GM19372 (cell line): ENCODE measurements at regions not wholly inside any gene's neighbourhood (a gene's known extent, or its start where the extent isn't known, plus 50 kb on each side); places are given as distances from the start of the nearest gene placed in this dataset.

Experiments used
- ATAC-seq: cut with Tn5 transposase; IDR thresholded peaks from one replicate; pipeline ENCODE4 v1.9.1; 2021; ENCODE audit warnings: mild to moderate bottlenecking, low read depth, moderate library complexity; ENCODE audit not compliant: unreplicated experiment

- ATAC-seq = no peak
These were observed 392.1 kb downstream of the ANXA1 start for GRCh38 chr9:73543727-73544126.

- no peak for ATAC-seq
These were observed 396.5 kb downstream of the ANXA1 start for GRCh38 chr9:73548201-73548600.

DNA sequence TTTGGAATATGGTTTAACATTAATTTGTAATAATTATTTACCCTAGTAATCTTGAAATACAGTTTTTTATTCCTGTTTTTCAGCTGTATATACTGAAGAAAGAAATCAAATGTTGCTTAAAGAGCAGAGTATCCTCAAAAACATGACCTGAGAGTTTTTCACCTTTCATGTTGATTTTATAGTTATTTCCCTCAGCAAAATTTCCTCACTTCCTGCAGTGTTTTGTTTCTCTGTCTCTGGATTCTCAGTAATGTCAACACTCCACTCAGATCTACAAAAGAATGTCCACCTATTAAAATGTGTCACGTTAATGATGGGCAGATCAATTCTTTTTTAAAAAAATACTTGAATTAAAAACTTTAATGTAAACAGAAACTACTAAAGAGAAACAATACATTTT lies 398.3 kb downstream of the ANXA1 start:
- ATAC-seq = no peak

DNA sequence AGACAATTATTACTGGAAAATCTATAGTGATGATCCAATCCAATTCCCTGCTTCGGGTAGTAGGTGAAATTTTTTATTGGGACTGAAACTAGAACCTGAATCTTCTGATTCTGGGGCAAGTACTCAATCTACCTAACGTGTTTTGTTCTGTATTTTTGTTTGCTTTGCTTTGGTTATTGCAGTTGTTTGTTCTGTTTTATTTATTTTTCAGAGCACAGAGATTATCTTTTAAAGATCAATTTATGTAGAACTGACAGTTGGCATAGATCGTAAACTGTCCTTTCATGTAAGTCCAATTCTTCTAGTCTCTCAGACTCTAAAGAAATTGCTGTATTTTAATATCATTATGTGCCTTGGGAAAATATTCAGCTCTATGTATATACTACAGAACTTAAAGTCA lies 401.6 kb downstream of the ANXA1 start:
- ATAC-seq = no peak

DNA sequence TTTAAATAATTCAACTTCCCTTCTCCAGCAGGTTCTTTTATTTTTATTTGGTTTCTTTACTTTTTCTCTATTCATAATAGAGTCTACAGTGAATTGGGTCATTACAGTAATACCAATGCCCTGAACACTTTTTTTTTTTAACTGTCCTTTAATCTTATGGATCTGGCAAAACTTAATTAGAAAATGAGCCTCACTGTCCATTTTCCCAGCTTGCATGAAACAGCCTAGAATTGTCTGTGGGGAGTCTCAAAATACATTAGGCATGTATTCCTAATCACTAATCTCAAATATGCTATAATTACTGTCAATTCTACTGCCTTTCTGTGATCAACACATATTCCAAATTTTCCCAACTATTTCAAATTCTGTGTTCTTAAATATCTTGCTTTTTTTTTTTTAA lies 406.8 kb downstream of the ANXA1 start:
- ATAC-seq = no peak

- no peak for ATAC-seq
These were observed 413.4 kb downstream of the ANXA1 start for GRCh38 chr9:73565026-73565425.

DNA sequence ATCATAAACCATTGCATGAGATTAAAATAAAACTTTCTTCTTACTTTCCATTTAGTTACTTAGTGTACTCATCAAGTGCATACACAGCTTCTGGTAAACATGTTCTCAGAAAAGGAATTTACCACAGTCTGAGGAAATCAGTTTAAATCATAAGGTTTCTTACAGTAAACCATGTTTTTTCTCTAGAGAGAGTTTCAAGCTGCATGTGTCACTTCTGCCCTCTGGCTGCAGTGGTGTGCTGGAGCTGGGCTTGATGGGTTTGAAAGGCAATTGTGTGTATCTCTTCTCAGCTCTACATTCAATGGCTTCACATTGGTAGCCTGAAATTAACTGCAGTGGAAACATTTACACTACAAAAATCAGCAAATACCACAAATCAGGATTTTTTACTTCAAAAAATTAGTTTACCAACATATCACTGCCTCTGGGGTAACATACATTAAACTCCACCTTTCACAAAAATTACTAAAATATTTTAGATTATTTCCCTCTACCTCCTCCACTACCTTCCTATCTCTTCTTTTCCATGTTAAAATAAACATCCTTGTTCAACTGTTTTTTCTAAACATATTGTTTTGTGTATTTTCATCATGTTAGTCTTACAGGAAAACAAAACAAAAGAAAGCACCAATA lies 414.3 kb downstream of the ANXA1 start:
- ATAC-seq = no peak

GRCh38 chr9:73566627-73567026 lies 415.0 kb downstream of the ANXA1 start:
- no peak for ATAC-seq

DNA sequence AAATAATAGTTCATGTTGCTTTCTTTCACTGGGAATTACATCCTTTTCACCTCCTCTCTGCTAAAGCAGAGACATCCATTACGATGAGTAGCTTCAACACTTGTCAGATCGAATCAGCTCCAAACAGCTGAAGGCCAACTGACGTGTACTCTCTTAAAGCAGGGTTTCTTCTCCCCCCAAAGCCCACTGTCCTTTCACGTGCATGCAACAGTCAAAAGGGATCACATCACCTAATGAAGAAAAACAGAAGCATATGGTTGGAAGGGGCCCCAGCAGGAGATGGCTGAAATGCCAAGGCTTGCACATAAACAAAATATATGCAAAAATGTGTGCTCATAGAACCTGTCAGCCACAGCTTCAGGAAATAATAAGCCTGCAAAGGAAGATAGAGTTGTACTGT lies 421.6 kb downstream of the ANXA1 start:
- no peak for ATAC-seq

GRCh38 chr9:73575101-73576060 lies 423.7 kb downstream of the ANXA1 start:
- no peak for ATAC-seq

DNA sequence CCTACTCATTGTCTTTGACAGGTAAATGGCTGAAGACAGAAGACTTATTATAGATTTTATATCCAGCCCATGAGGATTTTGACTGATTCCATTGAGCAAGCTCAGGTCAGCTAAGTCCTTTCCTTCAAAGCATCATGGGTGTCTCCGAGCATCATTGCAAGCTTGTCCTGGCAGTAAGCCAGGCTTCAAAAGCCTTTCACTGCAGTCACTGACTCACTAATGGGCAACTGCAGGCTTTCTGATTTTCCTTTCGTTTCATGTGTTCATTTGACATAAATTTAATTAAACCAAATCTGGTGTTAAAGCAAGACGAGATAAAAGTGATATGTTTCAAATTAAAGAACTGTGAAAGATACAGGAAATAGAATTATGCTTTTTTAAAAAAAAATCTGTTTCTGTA lies 426.2 kb downstream of the ANXA1 start:
- ATAC-seq = no peak

GRCh38 chr9:73579823-73580222 lies 428.2 kb downstream of the ANXA1 start:
- no peak for ATAC-seq

DNA sequence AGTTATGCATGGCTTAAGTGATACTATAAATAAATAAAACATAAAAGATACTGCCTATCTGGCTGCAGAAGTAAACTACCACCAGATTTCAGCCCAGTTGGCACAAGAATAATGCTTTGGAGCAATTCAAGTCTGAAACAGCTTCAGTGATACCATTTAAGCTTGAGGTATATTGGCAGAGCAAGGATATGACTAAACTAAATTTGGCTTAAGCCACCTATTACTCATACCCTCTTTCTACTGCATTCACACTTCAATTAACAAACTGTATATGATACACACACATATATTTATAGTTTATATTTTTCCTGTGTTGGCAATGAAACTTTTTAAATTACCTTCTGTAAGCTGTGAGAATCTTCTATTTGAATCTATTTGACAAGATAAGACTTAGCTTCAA lies 431.9 kb downstream of the ANXA1 start:
- no peak for ATAC-seq

DNA sequence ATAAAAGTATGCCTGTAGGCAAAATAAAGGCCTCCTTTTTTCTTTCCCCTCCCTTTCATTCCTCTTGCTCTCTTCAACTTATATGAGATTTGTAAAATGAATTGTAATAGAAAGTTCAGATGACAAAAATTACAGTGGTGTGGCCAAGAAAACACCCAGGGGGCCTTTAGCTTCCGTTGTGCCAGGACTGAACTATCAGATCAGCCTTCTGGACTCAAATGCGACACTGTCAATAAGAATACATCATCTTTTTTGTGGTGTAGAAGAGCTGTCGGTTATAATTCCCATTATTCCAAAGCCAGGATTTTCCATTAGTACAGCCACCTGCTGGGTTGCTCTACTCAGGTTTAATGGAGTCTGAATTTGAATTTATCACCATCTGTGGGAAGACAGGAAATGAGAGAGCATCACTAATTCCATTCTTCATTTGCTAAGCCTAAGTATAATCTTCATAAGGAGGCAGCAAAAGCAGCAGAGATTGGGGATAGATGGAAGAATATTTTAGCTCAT lies 443.4 kb downstream of the ANXA1 start:
- ATAC-seq = no peak

DNA sequence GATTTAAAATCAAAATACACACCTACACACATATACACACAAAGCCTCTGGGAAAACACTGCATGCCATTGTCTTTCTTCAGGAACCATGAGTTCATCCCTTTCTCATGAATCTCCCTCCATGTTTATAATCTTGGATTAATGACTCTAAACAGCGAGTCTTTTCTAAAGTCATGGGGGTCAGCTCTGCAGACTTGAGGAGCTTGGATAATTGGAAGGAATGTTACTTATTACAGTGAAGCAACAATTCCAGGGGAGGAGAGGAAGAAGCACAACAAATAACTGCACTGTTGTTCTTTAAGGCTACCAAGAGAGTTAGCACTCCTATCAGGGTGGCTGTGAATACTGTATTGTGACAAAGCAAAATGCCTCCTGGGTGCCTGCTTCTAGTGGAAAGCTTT lies 444.7 kb downstream of the ANXA1 start:
- ATAC-seq = no peak

DNA sequence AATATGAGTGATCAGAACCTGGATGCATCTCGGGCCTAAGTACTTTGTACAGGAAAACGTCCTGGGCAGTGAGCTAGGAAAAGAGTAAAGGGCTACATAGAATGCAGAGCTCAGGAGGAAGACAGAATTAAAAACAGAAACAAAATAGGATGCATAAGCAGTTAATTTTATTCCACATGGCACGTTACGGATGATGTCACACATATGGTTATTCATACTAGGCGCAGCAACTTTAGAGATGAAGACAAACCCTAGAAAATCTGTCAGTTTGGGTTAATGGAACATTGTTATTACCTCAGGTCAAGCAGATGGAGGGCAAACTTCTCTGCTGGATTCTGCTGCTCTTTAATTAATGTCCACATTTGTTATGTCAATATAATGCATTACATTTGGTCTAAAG lies 445.4 kb downstream of the ANXA1 start:
- ATAC-seq = no peak

DNA sequence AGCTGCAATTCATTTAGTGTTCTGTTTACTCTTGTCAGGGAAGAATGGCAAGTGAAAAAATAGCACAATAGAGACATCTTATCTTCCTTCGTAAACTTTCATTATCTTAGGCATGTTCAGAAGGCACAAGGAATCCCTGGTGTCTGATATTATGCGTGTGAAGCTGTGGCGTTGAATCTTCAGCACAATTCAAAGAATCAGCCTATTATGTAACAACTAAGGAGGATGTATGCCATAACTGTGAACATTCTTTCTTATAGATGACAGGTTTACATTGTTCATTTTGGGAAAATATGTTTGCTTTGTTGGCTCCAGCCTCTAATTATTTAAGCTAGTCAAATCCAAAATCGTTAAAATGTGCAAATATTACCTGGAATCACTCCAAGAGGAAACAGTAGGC lies 446.1 kb downstream of the ANXA1 start:
- ATAC-seq = no peak

DNA sequence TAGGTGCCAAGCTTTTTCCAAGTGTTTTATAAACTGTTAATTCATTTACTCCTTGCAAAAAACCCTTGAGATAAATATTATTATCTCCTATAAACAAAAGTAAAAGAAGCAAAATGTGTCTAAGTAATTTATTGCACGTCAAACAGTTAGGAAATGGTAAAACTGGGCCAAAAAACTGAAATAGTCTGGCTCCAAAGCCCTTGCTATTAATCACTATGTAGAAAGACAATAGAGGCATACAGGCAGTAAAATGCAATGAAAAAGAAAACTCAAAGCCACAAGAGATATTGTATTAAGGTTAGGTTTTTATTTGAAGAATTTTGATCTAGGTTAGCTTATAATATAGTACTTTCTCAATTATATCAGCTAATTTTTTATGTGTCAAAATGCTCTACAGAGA lies 457.7 kb downstream of the ANXA1 start:
- ATAC-seq = no peak

DNA sequence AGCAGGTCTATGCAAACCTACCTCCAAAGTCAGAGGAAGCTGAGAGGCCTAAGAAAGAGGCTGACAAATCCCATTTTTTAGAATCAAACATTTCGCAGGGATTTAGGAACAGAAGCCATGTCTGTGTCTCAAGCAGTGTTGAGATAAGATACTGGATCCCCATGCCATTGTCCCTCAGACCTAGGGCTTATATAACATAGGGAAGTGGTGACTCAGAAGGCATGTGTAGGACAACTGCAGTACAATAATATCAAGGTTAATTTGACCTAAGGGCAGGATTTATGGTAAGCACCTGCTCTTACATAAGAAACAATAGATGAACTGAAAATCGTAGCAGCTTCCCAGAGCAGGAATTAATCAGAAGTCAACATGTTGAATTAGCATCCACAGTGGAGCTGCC lies 459.4 kb downstream of the ANXA1 start:
- ATAC-seq = no peak

GRCh38 chr9:73613092-73613701 lies 461.5 kb downstream of the ANXA1 start:
- no peak for ATAC-seq

DNA sequence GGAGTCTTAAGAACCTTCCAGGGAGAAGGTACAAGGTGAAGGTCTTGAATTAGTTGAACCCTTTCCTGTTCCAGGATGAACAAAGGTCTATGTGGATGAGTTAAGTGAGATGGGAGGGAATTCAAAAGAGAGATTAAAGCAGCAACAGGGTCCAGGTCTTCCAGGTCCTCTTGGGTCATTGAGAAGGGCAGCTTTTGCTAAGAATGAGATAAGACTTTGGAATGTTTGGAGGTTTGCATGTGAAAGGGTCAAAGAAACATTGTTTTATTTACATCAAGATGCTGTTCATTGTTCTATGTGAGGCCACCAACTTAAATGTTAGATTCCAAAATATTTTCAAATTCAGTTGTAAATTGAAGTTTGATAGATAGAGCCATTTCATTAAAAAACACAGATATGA lies 463.9 kb downstream of the ANXA1 start:
- ATAC-seq = no peak
